HCT116 (cell line): ENCODE measurements at regions not wholly inside any gene's neighbourhood (a gene's known extent, or its start where the extent isn't known, plus 50 kb on each side); places are given as distances from the start of the nearest gene placed in this dataset.
A peak's percentile ranks its signal among the peaks of the same experiment; 100 is the strongest.

ENCODE experiments used
- ATAC-seq: fragments of 200-7000 bp; cut with Tn5 transposase; 2 replicates; pipeline ENCODE4 v1.9.1; 2020; ENCODE audit warnings: mild to moderate bottlenecking, moderate library complexity
- BruUV-seq: library from RNA; stranded (reverse); fragments of 400-500 nt; replicated peaks from 2 replicates; lab custom pipeline; 2021; lab: Mats Ljungman, UMichigan
- CTCF ChIA-PET: fragments of 300-600 bp; sonication (Branson Sonifier 250); formaldehyde crosslinking; loops from one replicate; lab custom pipeline; 2021; ENCODE audit warnings: antibody characterized with exemption; lab: Charles Lee
- POLR2A ChIA-PET: fragments of 300-600, 350-600 bp; sonication (Branson Sonifier 250); formaldehyde crosslinking; loops from one replicate; lab custom pipeline; 2021; ENCODE audit warnings: antibody characterized with exemption; lab: Charles Lee
- RAD21 ChIA-PET, 2 experiments: fragments of 300-600 bp; sonication (Branson Sonifier 250); formaldehyde crosslinking; loops; one replicate each; lab custom pipeline; 2023; ENCODE audit warnings: low total read pairs in 2 of 2; ENCODE audit not compliant: uncharacterized antibody in 2 of 2, unreplicated experiment in 2 of 2, low non-redundant PET in 1 of 2; lab: Charles Lee
- DNase-seq: peaks from one replicate; pipeline ENCODE4 v3.0.0-alpha.2; 2010; ENCODE audit warnings: low read depth, low spot score
- H2AFZ ChIP-seq: fragments of 200-600 bp; shearing (Covaris generic), sonication (generic); 2 replicates; pipeline ENCODE4 v1.6.1; 2017; ENCODE audit warnings: low read depth, mixed run types, mixed read lengths, antibody characterized with exemption, low read length; ENCODE audit not compliant: poor library complexity, severe bottlenecking
- H3K27ac ChIP-seq: 2 replicates; pipeline ENCODE4 v1.5.1; 2012; ENCODE audit warnings: low read depth, low read length
- H3K27me3 ChIP-seq: fragments of 200-600 bp; sonication (generic); 2 replicates; pipeline ENCODE4 v1.6.1; 2016; ENCODE audit warnings: mixed run types, low read length, mixed read lengths; ENCODE audit not compliant: insufficient read depth
- H3K36me3 ChIP-seq, 2 experiments: fragments of 200-500 bp in 1 of 2; fragments of 200-600 bp in 1 of 2; sonication (Bioruptor generic) in 1 of 2; sonication (generic) in 1 of 2; 2 replicates each; pipeline versions ENCODE4 v1.5.1 to v1.6.1; 2014 to 2016; ENCODE audit warnings: low read length in 2 of 2, inconsistent platforms in 1 of 2, mixed read lengths in 1 of 2, mixed run types in 1 of 2; ENCODE audit not compliant: insufficient read depth in 2 of 2, control insufficient read depth in 1 of 2
- H3K4me1 ChIP-seq, 2 experiments: fragments of 200-600 bp in 1 of 2; sonication (generic) in 1 of 2; 2 replicates each; pipeline versions ENCODE4 v1.5.1 to v1.6.1; 2012 to 2017; ENCODE audit warnings: low read length in 2 of 2, inconsistent platforms in 1 of 2, mild to moderate bottlenecking in 1 of 2, mixed read lengths in 1 of 2, mixed run types in 1 of 2, moderate library complexity in 1 of 2; ENCODE audit not compliant: insufficient read depth in 2 of 2, control insufficient read depth in 1 of 2
- H3K4me2 ChIP-seq: fragments of 200-600 bp; sonication (generic); 2 replicates; pipeline ENCODE4 v1.6.1; 2017; ENCODE audit warnings: mixed run types, low read length, mixed read lengths
- H3K4me3 ChIP-seq, 2 experiments: fragments of 200-600 bp in 1 of 2; sonication (generic) in 1 of 2; replicated peaks in 1 of 2; 2 replicates each; pipeline ENCODE4 v1.5.1; 2011 to 2016; ENCODE audit warnings: low read length in 2 of 2, control low read depth in 1 of 2, low read depth in 1 of 2, mild to moderate bottlenecking in 1 of 2, mixed read lengths in 1 of 2, mixed run types in 1 of 2
- H3K79me2 ChIP-seq: fragments of 200-600 bp; sonication (generic); 2 replicates; pipeline ENCODE4 v1.6.1; 2017; ENCODE audit warnings: mild to moderate bottlenecking, mixed run types, low read length, moderate library complexity, mixed read lengths; ENCODE audit not compliant: insufficient read depth
- H3K9ac ChIP-seq: fragments of 200-600 bp; sonication (generic); 2 replicates; pipeline ENCODE4 v1.6.1; 2016; ENCODE audit warnings: low read length, mixed read lengths
- H3K9me2 ChIP-seq: fragments of 200-600 bp; sonication (generic), shearing (Covaris generic); 2 replicates; pipeline ENCODE4 v1.6.1; 2017; ENCODE audit warnings: mixed run types, mild to moderate bottlenecking, moderate library complexity; ENCODE audit not compliant: insufficient read depth
- H3K9me3 ChIP-seq, 2 experiments: fragments of 200-500 bp in 1 of 2; fragments of 200-600 bp in 1 of 2; sonication (Bioruptor generic) in 1 of 2; sonication (generic) in 1 of 2; 2 replicates each; pipeline ENCODE4 v1.6.1; 2014 to 2017; ENCODE audit warnings: low read length in 2 of 2, mixed read lengths in 2 of 2, inconsistent platforms in 1 of 2, low read depth in 1 of 2, mild to moderate bottlenecking in 1 of 2, mixed run types in 1 of 2, moderate library complexity in 1 of 2; ENCODE audit not compliant: control insufficient read depth in 1 of 2, insufficient read depth in 1 of 2
- H4K20me1 ChIP-seq: fragments of 200-600 bp; sonication (generic), shearing (Covaris generic); 2 replicates; pipeline ENCODE4 v1.6.1; 2017; ENCODE audit warnings: mixed run types, mild to moderate bottlenecking, moderate library complexity; ENCODE audit not compliant: insufficient read depth
- ATF3 ChIP-seq: IDR thresholded peaks from 2 replicates; pipeline ENCODE4 v1.6.1; 2012
- CBX3 ChIP-seq: IDR thresholded peaks from 2 replicates; pipeline ENCODE4 v1.6.1; 2012; ENCODE audit warnings: low read depth
- CTCF ChIP-seq, 3 experiments: fragments of 200-600 bp in 1 of 3; sonication (generic) in 1 of 3; IDR thresholded peaks in 2 of 3; conservative IDR thresholded peaks in 1 of 3; 2 replicates each; pipeline ENCODE4 v1.5.1; 2012 to 2017; ENCODE audit warnings: low read depth in 2 of 3, low read length in 2 of 3, antibody characterized with exemption in 1 of 3, borderline replicate concordance in 1 of 3, control low read depth in 1 of 3, mild to moderate bottlenecking in 1 of 3, mixed read lengths in 1 of 3, mixed run types in 1 of 3, moderate library complexity in 1 of 3; ENCODE audit not compliant: insufficient read depth in 1 of 3
- ELF1 ChIP-seq: IDR thresholded peaks from 2 replicates; pipeline ENCODE4 v1.6.1; 2012; ENCODE audit warnings: low read depth, borderline replicate concordance
- FOSL1 ChIP-seq: IDR thresholded peaks from 2 replicates; pipeline ENCODE4 v1.6.1; 2012; ENCODE audit warnings: low read depth
- MAX ChIP-seq: IDR thresholded peaks from 2 replicates; pipeline ENCODE4 v1.6.1; 2012
- POLR2A ChIP-seq: IDR thresholded peaks from 2 replicates; pipeline ENCODE4 v1.7.0; 2011; ENCODE audit warnings: borderline replicate concordance; ENCODE audit not compliant: insufficient read depth, insufficient read length; ENCODE audit errors: extremely low read depth
- RAD21 ChIP-seq: IDR thresholded peaks from 2 replicates; pipeline ENCODE4 v1.6.1; 2012; ENCODE audit warnings: low read depth, mild to moderate bottlenecking
- SP1 ChIP-seq: IDR thresholded peaks from 2 replicates; pipeline ENCODE4 v1.6.1; 2012; ENCODE audit warnings: low read depth
- SRF ChIP-seq: IDR thresholded peaks from 2 replicates; pipeline ENCODE4 v1.6.1; 2012; ENCODE audit warnings: low read depth
- TCF7L2 ChIP-seq: IDR thresholded peaks from 2 replicates; pipeline ENCODE4 v1.7.0; 2011; ENCODE audit warnings: borderline replicate concordance, inconsistent platforms; ENCODE audit not compliant: insufficient read depth, insufficient read length; ENCODE audit errors: extremely low read depth
- YY1 ChIP-seq: IDR thresholded peaks from 2 replicates; pipeline ENCODE4 v1.6.1; 2011; ENCODE audit warnings: low read length, low read depth, moderate library complexity, mild to moderate bottlenecking; ENCODE audit not compliant: insufficient replicate concordance; ENCODE audit errors: extremely low read depth
- ZBTB33 ChIP-seq: IDR thresholded peaks from 2 replicates; pipeline ENCODE4 v1.6.1; 2011; ENCODE audit warnings: mild to moderate bottlenecking, low read length, moderate library complexity; ENCODE audit not compliant: insufficient replicate concordance; ENCODE audit errors: extremely low read depth
- ZFX ChIP-seq: fragments of 450-650 bp; IDR thresholded peaks from 2 replicates; pipeline ENCODE4 v1.6.1; 2017
- ZNF274 ChIP-seq: fragments of 200-500 bp; sonication (Bioruptor generic); IDR thresholded peaks from 2 replicates; pipeline ENCODE4 v1.6.1; 2014; ENCODE audit warnings: mild to moderate bottlenecking, low read depth, low read length, inconsistent platforms
- intact Hi-C: fragments of 100-400 bp; cut with micrococcal nuclease; formaldehyde crosslinking; loops from 2 replicates; pipeline ENCODE4 v1.10.0; 2022
- TF ChIP-seq, protein P1 (sequence below): IDR thresholded peaks from 2 replicates; pipeline ENCODE4 v1.6.1; 2012; ENCODE audit warnings: low read depth

DNA sequence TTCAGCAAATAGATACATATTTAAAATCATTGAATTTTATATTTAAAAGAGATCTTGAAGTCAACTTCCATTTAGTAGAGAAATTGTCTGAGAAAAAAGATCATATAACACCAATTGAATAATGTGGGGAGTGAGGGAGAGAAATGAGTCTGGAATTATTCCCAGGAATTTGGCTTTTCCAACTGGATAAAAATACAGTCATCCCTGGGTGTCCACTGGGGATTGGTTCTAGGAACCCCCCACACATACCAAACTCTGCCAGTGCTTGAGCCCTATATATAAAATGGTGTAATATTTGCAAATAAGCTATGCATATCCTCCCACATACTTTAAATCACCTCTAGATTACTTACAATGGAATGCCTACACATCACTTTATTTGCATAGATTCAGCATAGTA, 162.8 kb upstream of the SEMA3C start:
- TF ChIP-seq FOSL1, result no peak
- no peak for TF ChIP-seq SP1
- no peak for TF ChIP-seq ZFX
- TF ChIP-seq TCF7L2, result no peak
- no peak for TF ChIP-seq POLR2A
- TF ChIP-seq ATF3, result no peak
- TF ChIP-seq YY1, result no peak
- TF ChIP-seq, protein P1, sequence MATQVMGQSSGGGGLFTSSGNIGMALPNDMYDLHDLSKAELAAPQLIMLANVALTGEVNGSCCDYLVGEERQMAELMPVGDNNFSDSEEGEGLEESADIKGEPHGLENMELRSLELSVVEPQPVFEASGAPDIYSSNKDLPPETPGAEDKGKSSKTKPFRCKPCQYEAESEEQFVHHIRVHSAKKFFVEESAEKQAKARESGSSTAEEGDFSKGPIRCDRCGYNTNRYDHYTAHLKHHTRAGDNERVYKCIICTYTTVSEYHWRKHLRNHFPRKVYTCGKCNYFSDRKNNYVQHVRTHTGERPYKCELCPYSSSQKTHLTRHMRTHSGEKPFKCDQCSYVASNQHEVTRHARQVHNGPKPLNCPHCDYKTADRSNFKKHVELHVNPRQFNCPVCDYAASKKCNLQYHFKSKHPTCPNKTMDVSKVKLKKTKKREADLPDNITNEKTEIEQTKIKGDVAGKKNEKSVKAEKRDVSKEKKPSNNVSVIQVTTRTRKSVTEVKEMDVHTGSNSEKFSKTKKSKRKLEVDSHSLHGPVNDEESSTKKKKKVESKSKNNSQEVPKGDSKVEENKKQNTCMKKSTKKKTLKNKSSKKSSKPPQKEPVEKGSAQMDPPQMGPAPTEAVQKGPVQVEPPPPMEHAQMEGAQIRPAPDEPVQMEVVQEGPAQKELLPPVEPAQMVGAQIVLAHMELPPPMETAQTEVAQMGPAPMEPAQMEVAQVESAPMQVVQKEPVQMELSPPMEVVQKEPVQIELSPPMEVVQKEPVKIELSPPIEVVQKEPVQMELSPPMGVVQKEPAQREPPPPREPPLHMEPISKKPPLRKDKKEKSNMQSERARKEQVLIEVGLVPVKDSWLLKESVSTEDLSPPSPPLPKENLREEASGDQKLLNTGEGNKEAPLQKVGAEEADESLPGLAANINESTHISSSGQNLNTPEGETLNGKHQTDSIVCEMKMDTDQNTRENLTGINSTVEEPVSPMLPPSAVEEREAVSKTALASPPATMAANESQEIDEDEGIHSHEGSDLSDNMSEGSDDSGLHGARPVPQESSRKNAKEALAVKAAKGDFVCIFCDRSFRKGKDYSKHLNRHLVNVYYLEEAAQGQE, result no peak
- TF ChIP-seq MAX, result no peak
- TF ChIP-seq CBX3, result no peak
- no peak for TF ChIP-seq ELF1
- no peak for TF ChIP-seq SRF
- no peak for TF ChIP-seq ZBTB33
- TF ChIP-seq ZNF274, result no peak
- TF ChIP-seq CTCF (IDR thresholded peaks at IDR 0.05 in 2 of 3, conservative IDR thresholded peaks at IDR 0.05 in 1 of 3; ENCODE audit: borderline replicate concordance in 1 of 3, insufficient read depth in 1 of 3, low read depth in 2 of 3, low read length in 2 of 3), result no peak
- no peak for TF ChIP-seq RAD21
- ATAC-seq (no peak), DNase-seq (no peak)
- no peaks in the 10 kb centered on the region for H4K20me1 ChIP-seq
- H3K79me2 ChIP-seq, result no peaks in the 10 kb centered on the region
- no peaks in the 10 kb centered on the region for H3K9me3 ChIP-seq
- H3K9ac ChIP-seq, result no peak overlapping the region
- H3K4me3 ChIP-seq, result no peak overlapping the region
- intact Hi-C loops, result no loop called here
- H3K27ac ChIP-seq, result no peak overlapping the region
- H3K4me1 ChIP-seq, result no peaks in the 10 kb centered on the region
- no peaks in the 10 kb centered on the region for H3K9me2 ChIP-seq
- peak overlapping the region; percentile 57 for H2AFZ ChIP-seq
- ChIA-PET CTCF (no interaction called here), RAD21 (no interaction called here), POLR2A (no interaction called here)
- BruUV-seq, result no TSS peak
- no peak overlapping the region for H3K4me2 ChIP-seq
- no peaks in the 10 kb centered on the region for H3K36me3 ChIP-seq
- no peaks in the 10 kb centered on the region for H3K27me3 ChIP-seq
